RWPE1 (cell line): ENCODE measurements at regions not wholly inside any gene's neighbourhood (a gene's known extent, or its start where the extent isn't known, plus 50 kb on each side); places are given as distances from the start of the nearest gene placed in this dataset.
A peak's percentile ranks its signal among the peaks of the same experiment; 100 is the strongest.
"Not testable (repeated sequence)": the region's sequence is repeated elsewhere in the genome, so short reads cannot be mapped to it uniquely, and the experiment has no call there.

Experiments
- CTCF ChIA-PET: fragments of 350-600 bp; sonication (Branson Sonifier 250); formaldehyde crosslinking; extraction: SDS; loops from one replicate; lab custom pipeline; 2021; lab: Yijun Ruan, JAX
- POLR2A ChIA-PET: fragments of 400-600 bp; formaldehyde crosslinking; extraction: SDS; loops from one replicate; lab custom pipeline; 2020; ENCODE audit warnings: antibody characterized with exemption; ENCODE audit not compliant: low non-redundant PET; lab: Yijun Ruan, JAX
- DNase-seq: peaks from one replicate; pipeline ENCODE4 v3.0.0; 2012; ENCODE audit warnings: low spot score
- H3K27ac ChIP-seq: fragments of 450-650 bp; 2 replicates; pipeline ENCODE4 v1.5.1; 2017
- TF ChIP-seq, protein P1 (sequence below): fragments of 450-650 bp; conservative IDR thresholded peaks from 2 replicates; pipeline ENCODE4 v1.5.1; 2017; ENCODE audit warnings: low read depth, mild to moderate bottlenecking

DNA sequence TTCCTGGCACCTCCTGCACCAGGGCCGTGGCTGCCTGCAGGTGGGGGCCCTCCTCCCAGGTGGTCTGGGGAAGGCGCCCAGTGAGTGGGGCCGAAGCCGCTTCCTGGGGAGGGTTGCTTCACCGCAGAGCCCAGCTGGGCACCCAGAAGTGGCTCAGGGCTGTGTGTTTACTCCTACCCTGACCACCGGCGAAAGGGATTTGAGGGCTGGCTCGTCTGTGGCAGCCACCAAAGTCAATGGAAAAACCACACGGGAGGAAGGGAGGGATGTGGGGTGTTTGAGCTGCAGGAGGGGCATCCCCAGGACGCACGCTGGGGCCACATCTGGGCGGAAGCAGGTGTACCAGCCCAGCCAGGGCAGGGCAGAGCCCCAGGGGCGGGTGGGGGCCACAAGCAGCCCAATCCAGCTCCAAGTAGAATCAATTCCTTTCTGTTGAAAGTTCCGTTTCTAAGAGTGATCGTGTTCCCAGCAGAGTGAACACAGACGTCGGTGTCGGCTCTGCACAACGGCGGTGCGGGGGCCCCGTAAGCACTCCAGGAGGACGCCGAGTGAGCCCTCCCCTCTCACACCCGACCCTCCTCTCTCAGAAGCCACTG, 69.9 kb downstream of the FOXL3 start:
- peak overlapping the region; percentile 20; the same call in 1 of the 2 replicates for H3K27ac ChIP-seq
- TF ChIP-seq, protein P1, sequence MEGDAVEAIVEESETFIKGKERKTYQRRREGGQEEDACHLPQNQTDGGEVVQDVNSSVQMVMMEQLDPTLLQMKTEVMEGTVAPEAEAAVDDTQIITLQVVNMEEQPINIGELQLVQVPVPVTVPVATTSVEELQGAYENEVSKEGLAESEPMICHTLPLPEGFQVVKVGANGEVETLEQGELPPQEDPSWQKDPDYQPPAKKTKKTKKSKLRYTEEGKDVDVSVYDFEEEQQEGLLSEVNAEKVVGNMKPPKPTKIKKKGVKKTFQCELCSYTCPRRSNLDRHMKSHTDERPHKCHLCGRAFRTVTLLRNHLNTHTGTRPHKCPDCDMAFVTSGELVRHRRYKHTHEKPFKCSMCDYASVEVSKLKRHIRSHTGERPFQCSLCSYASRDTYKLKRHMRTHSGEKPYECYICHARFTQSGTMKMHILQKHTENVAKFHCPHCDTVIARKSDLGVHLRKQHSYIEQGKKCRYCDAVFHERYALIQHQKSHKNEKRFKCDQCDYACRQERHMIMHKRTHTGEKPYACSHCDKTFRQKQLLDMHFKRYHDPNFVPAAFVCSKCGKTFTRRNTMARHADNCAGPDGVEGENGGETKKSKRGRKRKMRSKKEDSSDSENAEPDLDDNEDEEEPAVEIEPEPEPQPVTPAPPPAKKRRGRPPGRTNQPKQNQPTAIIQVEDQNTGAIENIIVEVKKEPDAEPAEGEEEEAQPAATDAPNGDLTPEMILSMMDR: no peak
- DNase-seq: no peak
- POLR2A ChIA-PET: interaction anchor here (0.6 kb wide), 2 partner anchors 34 to 90 kb away, joined by 3 to 4 read pairs; no protein-coding TSS in a partner anchor
- CTCF ChIA-PET: interaction anchor here (0.7 kb wide), 1 partner anchor 78 kb away, joined by 3 read pairs; no protein-coding TSS in a partner anchor

DNA sequence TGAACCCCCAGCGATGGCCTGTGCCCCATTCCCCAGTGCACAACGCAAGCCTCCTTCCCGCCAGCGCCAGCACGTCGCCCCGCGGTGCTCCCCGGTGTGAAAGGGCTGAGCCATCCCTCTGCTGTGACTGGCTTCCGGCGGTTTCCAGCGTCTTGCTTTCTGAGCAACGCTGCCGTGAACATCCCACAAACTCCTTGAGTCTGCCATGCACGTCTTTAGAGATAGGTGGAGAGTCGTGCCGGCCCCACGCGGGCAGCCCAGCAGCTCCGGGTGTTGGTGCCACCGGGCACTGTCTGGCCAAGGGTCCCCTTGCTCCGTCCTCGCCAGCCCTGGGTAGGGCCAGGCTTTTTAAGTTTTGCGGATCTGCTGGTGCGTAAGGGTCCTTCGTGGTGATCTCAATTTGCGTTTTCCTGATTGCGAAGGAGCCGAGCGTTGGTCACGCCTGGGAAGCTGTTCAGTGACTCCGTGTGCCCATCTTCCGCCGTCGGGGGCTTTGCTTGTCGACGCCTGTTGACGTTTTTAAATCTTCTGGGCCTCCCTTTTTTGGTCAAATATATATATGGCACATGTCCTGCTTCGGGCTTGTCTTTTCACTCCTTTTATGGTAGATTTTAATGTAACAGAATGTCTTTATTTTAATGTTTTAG, 70.6 kb downstream of the FOXL3 start:
- ChIA-PET CTCF (interaction anchor here (0.7 kb wide), 1 partner anchor 78 kb away, joined by 3 read pairs; no protein-coding TSS in a partner anchor), POLR2A (interaction anchor here (0.6 kb wide), 1 partner anchor 35 kb away, joined by 3 read pairs; no protein-coding TSS in a partner anchor)
- no peak for DNase-seq
- H3K27ac ChIP-seq: peak overlapping the region; percentile 20; the same call in 1 of the 2 replicates
- TF ChIP-seq, protein P1: no peak

DNA sequence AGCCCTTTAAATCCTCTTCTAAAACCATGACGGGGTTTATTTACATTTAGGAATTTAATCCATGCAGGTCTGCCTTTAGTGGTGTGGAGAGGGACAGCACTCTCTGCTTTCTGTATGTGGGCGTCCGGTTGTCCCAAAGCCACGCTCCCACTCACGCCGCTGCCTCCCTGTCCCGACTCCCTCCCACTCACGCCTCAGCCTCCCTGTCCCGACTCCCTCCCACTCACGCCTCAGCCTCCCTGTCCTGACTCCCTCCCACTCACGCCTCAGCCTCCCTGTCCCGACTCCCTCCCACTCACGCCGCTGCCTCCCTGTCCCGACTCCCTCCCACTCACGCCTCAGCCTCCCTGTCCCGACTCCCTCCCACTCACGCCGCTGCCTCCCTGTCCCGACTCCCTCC, 71.2 kb downstream of the FOXL3 start:
- H3K27ac ChIP-seq, DNase-seq, CTCF ChIA-PET, POLR2A ChIA-PET: not testable (repeated sequence)

DNA sequence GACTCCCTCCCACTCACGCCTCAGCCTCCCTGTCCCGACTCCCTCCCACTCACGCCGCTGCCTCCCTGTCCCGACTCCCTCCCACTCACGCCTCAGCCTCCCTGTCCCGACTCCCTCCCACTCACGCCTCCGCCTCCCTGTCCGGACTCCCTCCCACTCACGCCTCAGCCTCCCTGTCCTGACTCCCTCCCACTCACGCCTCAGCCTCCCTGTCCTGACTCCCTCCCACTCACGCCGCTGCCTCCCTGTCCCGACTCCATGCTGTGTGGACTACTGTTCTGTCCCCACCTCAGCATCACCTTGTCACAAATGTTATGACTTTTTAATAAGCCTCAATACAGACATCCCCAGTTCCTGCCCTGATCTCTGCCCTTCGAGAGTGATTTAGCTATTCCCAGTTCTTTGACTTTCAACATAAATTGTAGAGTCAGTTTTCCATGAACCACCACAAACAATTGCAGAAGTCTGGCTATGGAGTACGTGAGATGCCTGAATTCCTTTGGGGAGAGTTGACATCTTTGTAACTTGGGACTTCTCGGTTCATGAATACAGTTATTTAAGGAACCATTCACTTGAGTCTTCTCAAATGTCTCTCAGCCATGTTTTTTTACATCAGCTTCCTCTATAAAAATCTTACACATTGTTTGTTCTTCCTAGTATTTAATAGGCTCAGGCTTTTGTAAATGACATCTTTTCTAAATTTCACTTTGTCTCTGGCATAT, 71.9 kb downstream of the FOXL3 start:
- CTCF ChIA-PET: interaction anchor here (0.6 kb wide), 1 partner anchor 398 kb away, joined by 3 read pairs; no protein-coding TSS in a partner anchor
- TF ChIP-seq, protein P1: no peak
- POLR2A ChIA-PET: no interaction called here

DNA sequence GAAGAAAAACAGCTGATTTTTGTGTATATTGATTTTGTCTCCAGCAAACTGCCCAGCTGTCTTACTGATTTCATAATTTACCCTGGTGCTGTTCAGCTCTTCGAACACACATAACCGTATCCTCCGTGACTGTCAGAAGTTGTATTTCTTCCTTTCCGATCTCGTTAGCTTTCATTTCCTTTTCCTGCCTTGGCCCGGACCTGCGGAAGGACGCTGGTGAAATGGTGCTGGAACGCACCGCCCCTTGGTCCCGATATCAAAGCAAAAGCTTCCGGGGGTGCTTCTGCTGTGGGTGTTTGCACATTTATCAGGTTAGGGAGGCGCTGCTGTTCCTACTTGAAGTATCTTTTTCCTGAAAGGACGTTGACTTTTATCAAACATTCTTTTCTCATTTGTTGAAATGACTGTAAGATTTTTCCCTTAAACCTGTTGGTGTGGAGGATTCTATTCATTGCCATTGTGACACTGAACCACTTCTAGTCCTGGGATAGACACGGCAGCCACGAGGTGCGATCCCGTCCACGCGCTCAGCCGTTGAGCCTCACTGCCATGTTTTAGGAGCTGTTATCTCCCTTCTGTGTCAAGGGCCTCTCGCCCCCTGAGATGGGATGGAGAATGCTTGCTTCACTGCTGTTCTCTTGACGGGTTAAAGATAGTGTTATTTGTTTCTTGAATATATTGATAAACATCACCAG, 72.6 kb downstream of the FOXL3 start:
- peak overlapping the region; percentile 13; the same call in 1 of the 2 replicates for H3K27ac ChIP-seq
- CTCF ChIA-PET: interaction anchor here (0.6 kb wide), 2 partner anchors 28 to 398 kb away, joined by 3 to 5 read pairs; no protein-coding TSS in a partner anchor
- POLR2A ChIA-PET: no interaction called here
- TF ChIP-seq, protein P1: no peak
- DNase-seq: no peak

More for the DNA sequence above, 71.9 kb downstream of the FOXL3 start:
- no peak for DNase-seq
- H3K27ac ChIP-seq: no peak overlapping the region

DNA sequence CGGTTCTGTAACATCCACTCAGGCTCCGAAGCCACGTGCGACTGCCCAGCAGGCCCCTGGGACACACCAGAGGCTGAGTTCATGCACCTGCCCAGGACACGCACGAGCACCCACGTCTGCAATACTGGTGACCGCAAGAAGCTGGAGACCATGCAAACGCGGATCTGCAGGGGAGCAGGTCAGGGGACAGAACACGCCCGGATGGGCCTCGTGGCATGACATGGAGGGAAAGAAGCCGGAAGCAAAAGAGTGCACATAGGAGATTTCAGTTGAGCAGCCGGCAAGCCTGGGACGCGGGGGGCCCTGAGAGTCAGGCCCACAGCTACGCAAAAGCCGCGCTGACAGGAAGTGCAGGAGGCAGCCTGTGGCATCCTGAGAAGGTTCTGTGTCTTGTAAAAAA, 73.7 kb downstream of the FOXL3 start:
- POLR2A ChIA-PET: no interaction called here
- CTCF ChIA-PET: interaction anchor here (0.6 kb wide), 1 partner anchor 12 kb away, joined by 4 read pairs; no protein-coding TSS in a partner anchor
- TF ChIP-seq, protein P1: no peak
- no peak overlapping the region; the same call in 1 of the 2 replicates for H3K27ac ChIP-seq
- DNase-seq: no peak
